OCI-LY1 (cell line): ENCODE measurements at regions not wholly inside any gene's neighbourhood (a gene's known extent, or its start where the extent isn't known, plus 50 kb on each side); places are given as distances from the start of the nearest gene placed in this dataset.

Source experiments
- EZH2 ChIP-seq: fragments of 200-600 bp; sonication (generic), shearing (Covaris generic); IDR thresholded peaks from 2 replicates; pipeline ENCODE4 v1.8.0; 2017; ENCODE audit warnings: borderline replicate concordance, mixed run types, mild to moderate bottlenecking, antibody characterized with exemption, low read length, moderate library complexity, mixed read lengths
- TF ChIP-seq, protein P1 (sequence below): fragments of 200-600 bp; sonication (generic), shearing (Covaris generic); IDR thresholded peaks from 2 replicates; pipeline ENCODE4 v1.5.1; 2017; ENCODE audit warnings: mild to moderate bottlenecking, antibody characterized with exemption, low read length, moderate library complexity, mixed read lengths

GRCh38 chr3:19744047-19744446 lies 190.0 kb downstream of the EFHB start:
- TF ChIP-seq, protein P1, sequence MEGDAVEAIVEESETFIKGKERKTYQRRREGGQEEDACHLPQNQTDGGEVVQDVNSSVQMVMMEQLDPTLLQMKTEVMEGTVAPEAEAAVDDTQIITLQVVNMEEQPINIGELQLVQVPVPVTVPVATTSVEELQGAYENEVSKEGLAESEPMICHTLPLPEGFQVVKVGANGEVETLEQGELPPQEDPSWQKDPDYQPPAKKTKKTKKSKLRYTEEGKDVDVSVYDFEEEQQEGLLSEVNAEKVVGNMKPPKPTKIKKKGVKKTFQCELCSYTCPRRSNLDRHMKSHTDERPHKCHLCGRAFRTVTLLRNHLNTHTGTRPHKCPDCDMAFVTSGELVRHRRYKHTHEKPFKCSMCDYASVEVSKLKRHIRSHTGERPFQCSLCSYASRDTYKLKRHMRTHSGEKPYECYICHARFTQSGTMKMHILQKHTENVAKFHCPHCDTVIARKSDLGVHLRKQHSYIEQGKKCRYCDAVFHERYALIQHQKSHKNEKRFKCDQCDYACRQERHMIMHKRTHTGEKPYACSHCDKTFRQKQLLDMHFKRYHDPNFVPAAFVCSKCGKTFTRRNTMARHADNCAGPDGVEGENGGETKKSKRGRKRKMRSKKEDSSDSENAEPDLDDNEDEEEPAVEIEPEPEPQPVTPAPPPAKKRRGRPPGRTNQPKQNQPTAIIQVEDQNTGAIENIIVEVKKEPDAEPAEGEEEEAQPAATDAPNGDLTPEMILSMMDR, result no peak
- no peak for TF ChIP-seq EZH2
